HG03139 (cell line): ENCODE measurements at regions not wholly inside any gene's neighbourhood (a gene's known extent, or its start where the extent isn't known, plus 50 kb on each side); places are given as distances from the start of the nearest gene placed in this dataset.
"Not testable (repeated sequence)": the region's sequence is repeated elsewhere in the genome, so short reads cannot be mapped to it uniquely, and the experiment has no call there.

Experiments
- ATAC-seq: cut with Tn5 transposase; IDR thresholded peaks from one replicate; pipeline ENCODE4 v1.9.1; 2021; ENCODE audit not compliant: unreplicated experiment

- no peak for ATAC-seq
These were observed 235.1 kb downstream of the ABCC12 start for GRCh38 chr16:47920709-47921108.

- no peak for ATAC-seq
These were observed 238.7 kb downstream of the ABCC12 start for GRCh38 chr16:47917118-47917517.

GRCh38 chr16:47916266-47916665 lies 239.5 kb downstream of the ABCC12 start:
- no peak for ATAC-seq

GRCh38 chr16:47907109-47907508 lies 248.7 kb downstream of the ABCC12 start:
- no peak for ATAC-seq

GRCh38 chr16:47905771-47906170 lies 250.0 kb downstream of the ABCC12 start:
- no peak for ATAC-seq

GRCh38 chr16:47904691-47905090 lies 251.1 kb downstream of the ABCC12 start:
- no peak for ATAC-seq

- ATAC-seq, result no peak
These were observed 252.3 kb downstream of the ABCC12 start for GRCh38 chr16:47903470-47903869.

- ATAC-seq, result not testable (repeated sequence)
These were observed 258.7 kb downstream of the ABCC12 start for GRCh38 chr16:47897105-47897504.

GRCh38 chr16:47895146-47895545 lies 260.6 kb downstream of the ABCC12 start:
- no peak for ATAC-seq

- ATAC-seq, result no peak
These were observed 262.8 kb downstream of the ABCC12 start for GRCh38 chr16:47892999-47893398.

GRCh38 chr16:47888734-47889133 lies 267.1 kb downstream of the ABCC12 start:
- ATAC-seq, result no peak

GRCh38 chr16:47888142-47888541 lies 267.7 kb downstream of the ABCC12 start:
- ATAC-seq, result no peak

GRCh38 chr16:47887496-47887895 lies 268.3 kb downstream of the ABCC12 start:
- ATAC-seq, result no peak

- ATAC-seq, result no peak
These were observed 269.0 kb downstream of the ABCC12 start for GRCh38 chr16:47886631-47887415.

GRCh38 chr16:47886139-47886538 lies 269.7 kb downstream of the ABCC12 start:
- no peak for ATAC-seq

GRCh38 chr16:47885489-47885888 lies 270.3 kb downstream of the ABCC12 start:
- ATAC-seq, result no peak

GRCh38 chr16:47884116-47884725 lies 271.6 kb downstream of the ABCC12 start:
- no peak for ATAC-seq

- no peak for ATAC-seq
These were observed 274.2 kb downstream of the ABCC12 start for GRCh38 chr16:47881574-47881973.

GRCh38 chr16:47880653-47881052 lies 275.1 kb downstream of the ABCC12 start:
- no peak for ATAC-seq

- ATAC-seq, result no peak
These were observed 278.6 kb downstream of the ABCC12 start for GRCh38 chr16:47877166-47877565.

- ATAC-seq, result no peak
These were observed 279.3 kb downstream of the ABCC12 start for GRCh38 chr16:47876511-47876910.

- no peak for ATAC-seq
These were observed 282.4 kb downstream of the ABCC12 start for GRCh38 chr16:47873434-47873833.

- ATAC-seq, result no peak
These were observed 283.6 kb downstream of the ABCC12 start for GRCh38 chr16:47872225-47872624.
